RWPE2 (cell line): ENCODE measurements at regions not wholly inside any gene's neighbourhood (a gene's known extent, or its start where the extent isn't known, plus 50 kb on each side); places are given as distances from the start of the nearest gene placed in this dataset.

Experiments used
- ATAC-seq: fragments of 200-7000 bp; cut with Tn5 transposase; 3 replicates; pipeline ENCODE4 v1.9.1; 2021; ENCODE audit warnings: low read depth
- DNase-seq: peaks from one replicate; pipeline ENCODE4 v3.0.0-alpha.2; 2020; ENCODE audit warnings: low spot score
- H3K27ac ChIP-seq: fragments of 450-650 bp; 2 replicates; pipeline ENCODE4 v1.5.1; 2017; ENCODE audit warnings: mild to moderate bottlenecking; ENCODE audit not compliant: poor library complexity, severe bottlenecking
- H3K27me3 ChIP-seq: fragments of 250-450 bp; sonication (Bioruptor Pico); 2 replicates; pipeline ENCODE4 v1.5.1; 2021; ENCODE audit warnings: mild to moderate bottlenecking, moderate library complexity; ENCODE audit not compliant: insufficient read depth, poor library complexity, severe bottlenecking
- H3K36me3 ChIP-seq: fragments of 250-450 bp; sonication (Bioruptor Pico); 2 replicates; pipeline ENCODE4 v1.5.1; 2020; ENCODE audit warnings: low read depth, mild to moderate bottlenecking, moderate library complexity
- H3K4me1 ChIP-seq: fragments of 250-450 bp; sonication (Bioruptor Pico); 2 replicates; pipeline ENCODE4 v1.5.1; 2021; ENCODE audit warnings: mild to moderate bottlenecking, moderate library complexity; ENCODE audit not compliant: insufficient read depth, poor library complexity, severe bottlenecking
- H3K4me3 ChIP-seq: fragments of 250-450 bp; sonication (Bioruptor Pico); 2 replicates; pipeline ENCODE4 v1.5.1; 2021; ENCODE audit warnings: mild to moderate bottlenecking, moderate library complexity; ENCODE audit not compliant: severe bottlenecking
- H3K9me3 ChIP-seq: fragments of 250-450 bp; sonication (Bioruptor Pico); 2 replicates; pipeline ENCODE4 v1.5.1; 2021; ENCODE audit warnings: mild to moderate bottlenecking, moderate library complexity; ENCODE audit not compliant: severe bottlenecking
- TF ChIP-seq, protein P1 (sequence below): fragments of 450-650 bp; IDR thresholded peaks from one replicate; pipeline ENCODE4 v1.5.1; 2017; ENCODE audit warnings: mild to moderate bottlenecking, moderate library complexity; ENCODE audit not compliant: poor library complexity, severe bottlenecking

DNA sequence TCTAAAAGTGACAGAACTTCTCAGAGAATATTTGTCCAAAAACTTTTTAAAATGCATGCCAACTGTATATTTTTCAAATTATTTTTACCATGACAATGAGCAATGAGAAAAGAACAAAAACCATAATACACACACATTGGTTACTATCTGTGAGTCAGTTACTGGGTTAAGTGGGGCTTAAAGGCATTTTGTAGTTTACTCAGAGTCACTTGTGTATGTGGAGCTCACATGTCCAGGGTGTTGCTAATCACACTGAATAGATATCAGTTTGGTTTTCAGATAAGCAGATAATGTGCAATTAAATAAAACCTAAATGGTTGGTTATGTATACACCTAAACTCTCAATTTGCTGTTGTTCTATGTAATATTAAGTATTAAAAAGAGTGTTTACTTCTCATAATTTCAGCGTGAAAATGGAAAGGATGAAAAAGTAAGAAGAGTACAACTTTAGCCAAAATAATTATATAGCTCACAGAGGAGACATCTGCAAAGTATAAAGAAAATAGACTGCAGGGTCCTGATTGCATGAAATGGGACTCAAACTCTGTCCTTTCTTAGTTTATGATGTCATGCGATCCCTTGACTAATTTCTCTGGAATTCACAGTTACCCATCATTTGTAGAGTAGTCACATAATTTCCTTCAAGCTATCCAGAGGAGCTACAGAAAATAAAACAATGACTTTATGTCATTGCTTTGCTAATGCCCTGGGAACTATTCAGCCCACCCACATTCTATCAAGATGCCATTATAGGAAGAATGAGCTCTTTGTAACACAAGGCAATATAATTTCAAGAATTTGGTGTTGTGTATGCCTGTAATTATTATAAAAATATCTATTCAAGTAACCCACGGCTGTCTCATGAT is 388.0 kb upstream of the ZNF608 start:
- H3K27ac ChIP-seq: peak overlapping the region; percentile 13
- H3K27me3 ChIP-seq: no peaks in the 10 kb centered on the region
- no peak for DNase-seq
- ATAC-seq: peak; percentile 61
- H3K9me3 ChIP-seq: peaks cover 3% of the 10 kb centered on the region
- TF ChIP-seq, protein P1, sequence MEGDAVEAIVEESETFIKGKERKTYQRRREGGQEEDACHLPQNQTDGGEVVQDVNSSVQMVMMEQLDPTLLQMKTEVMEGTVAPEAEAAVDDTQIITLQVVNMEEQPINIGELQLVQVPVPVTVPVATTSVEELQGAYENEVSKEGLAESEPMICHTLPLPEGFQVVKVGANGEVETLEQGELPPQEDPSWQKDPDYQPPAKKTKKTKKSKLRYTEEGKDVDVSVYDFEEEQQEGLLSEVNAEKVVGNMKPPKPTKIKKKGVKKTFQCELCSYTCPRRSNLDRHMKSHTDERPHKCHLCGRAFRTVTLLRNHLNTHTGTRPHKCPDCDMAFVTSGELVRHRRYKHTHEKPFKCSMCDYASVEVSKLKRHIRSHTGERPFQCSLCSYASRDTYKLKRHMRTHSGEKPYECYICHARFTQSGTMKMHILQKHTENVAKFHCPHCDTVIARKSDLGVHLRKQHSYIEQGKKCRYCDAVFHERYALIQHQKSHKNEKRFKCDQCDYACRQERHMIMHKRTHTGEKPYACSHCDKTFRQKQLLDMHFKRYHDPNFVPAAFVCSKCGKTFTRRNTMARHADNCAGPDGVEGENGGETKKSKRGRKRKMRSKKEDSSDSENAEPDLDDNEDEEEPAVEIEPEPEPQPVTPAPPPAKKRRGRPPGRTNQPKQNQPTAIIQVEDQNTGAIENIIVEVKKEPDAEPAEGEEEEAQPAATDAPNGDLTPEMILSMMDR: no peak
- H3K36me3 ChIP-seq: no peaks in the 10 kb centered on the region
- no peak overlapping the region for H3K4me3 ChIP-seq
- no peaks in the 10 kb centered on the region for H3K4me1 ChIP-seq

DNA sequence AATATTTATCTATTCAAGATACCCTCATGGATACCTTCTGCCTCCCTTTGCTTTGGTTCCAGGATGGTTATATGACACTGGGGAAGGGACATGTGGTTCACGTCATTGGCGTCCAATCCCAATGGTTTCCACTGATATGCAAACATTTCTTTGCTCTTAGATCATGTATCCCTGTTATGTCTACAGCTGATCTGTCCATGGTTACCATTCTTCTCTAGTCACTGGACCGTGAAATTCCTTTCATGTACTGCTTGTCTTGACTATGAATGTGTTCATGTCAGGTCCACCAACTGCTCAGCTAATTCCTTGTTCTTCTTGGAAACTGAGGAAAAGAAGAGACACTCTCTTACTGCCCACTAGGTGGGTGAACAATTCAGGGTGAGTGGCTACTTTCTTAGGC is 391.1 kb upstream of the ZNF608 start:
- Histone ChIP-seq H3K4me3 (no peak overlapping the region), H3K27ac (no peak overlapping the region), H3K9me3 (peaks cover 3% of the 10 kb centered on the region), H3K4me1 (no peaks in the 10 kb centered on the region), H3K36me3 (no peaks in the 10 kb centered on the region), H3K27me3 (no peaks in the 10 kb centered on the region)
- ATAC-seq (no peak), DNase-seq (no peak)
- TF ChIP-seq, protein P1: no peak

DNA sequence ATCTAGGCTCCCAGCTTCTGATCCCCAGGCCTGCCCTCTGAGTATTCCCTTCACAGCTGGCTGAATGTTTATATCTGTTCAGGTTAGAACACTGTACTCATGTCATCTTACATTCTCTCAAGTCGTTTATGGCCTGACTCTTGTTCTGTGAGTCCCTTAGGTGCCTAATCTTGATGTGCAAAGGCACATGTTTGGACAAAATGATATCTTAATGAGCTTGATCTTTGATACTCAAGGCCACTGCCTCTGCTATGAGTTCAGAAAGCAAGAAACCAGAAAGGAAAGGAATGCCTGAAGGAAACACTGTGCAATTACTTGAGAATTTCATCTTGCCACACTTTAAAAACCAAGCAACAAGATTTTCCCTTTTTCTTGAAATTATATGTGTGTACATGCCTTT is 391.8 kb upstream of the ZNF608 start:
- H3K4me1 ChIP-seq: no peaks in the 10 kb centered on the region
- H3K4me3 ChIP-seq: no peak overlapping the region
- no peak for DNase-seq
- peaks cover 1% of the 10 kb centered on the region for H3K9me3 ChIP-seq
- H3K36me3 ChIP-seq: no peaks in the 10 kb centered on the region
- no peaks in the 10 kb centered on the region for H3K27me3 ChIP-seq
- TF ChIP-seq, protein P1: no peak
- no peak overlapping the region for H3K27ac ChIP-seq
- ATAC-seq: no peak

DNA sequence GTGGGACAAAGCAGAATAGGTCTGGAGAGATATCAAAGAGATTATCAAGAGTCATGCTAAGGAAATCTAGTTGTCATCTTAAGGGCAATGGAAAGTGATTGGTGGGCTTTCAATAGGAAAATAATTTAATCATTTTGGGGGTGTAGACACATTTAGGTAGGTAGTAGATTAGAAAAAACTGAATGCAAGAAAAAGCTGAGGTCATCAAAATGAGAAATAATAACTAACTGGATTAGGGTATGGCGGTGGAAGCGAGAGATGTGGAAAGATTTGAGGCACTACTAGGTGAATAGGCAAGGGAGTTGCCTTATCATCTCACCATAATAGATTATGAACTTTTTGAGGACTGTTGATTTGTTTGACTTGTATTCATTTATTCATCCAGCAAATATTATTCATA is 393.2 kb upstream of the ZNF608 start:
- Histone ChIP-seq H3K4me1 (no peaks in the 10 kb centered on the region), H3K36me3 (no peaks in the 10 kb centered on the region), H3K27me3 (no peaks in the 10 kb centered on the region), H3K9me3 (no peaks in the 10 kb centered on the region), H3K4me3 (no peak overlapping the region), H3K27ac (no peak overlapping the region)
- TF ChIP-seq, protein P1: no peak
- ATAC-seq (no peak), DNase-seq (no peak)

DNA sequence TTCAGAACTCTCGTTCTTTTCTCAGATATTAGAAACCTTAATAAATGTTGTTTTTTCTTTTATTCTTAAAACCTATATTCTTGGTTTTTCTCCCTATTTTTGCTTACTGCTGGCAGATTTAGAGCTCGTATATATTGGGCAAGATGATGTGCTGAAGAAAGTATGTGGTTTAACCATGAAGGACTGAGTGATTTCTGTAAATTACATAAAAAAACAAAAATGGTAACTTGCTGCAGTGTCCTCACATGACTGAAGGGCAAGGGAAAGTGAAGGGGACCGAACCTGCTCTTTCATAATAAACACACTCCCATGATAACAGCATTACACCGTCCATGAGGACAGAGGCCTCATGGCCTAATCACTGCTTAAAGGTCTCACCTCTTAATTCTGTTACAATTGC is 393.8 kb upstream of the ZNF608 start:
- no peak for ATAC-seq
- Histone ChIP-seq H3K4me3 (no peak overlapping the region), H3K27me3 (no peaks in the 10 kb centered on the region), H3K9me3 (no peaks in the 10 kb centered on the region), H3K4me1 (no peaks in the 10 kb centered on the region), H3K36me3 (no peaks in the 10 kb centered on the region), H3K27ac (no peak overlapping the region)
- DNase-seq: no peak
- TF ChIP-seq, protein P1: no peak
